Chondrocyte (in vitro differentiated cells): ENCODE measurements at regions not wholly inside any gene's neighbourhood (a gene's known extent, or its start where the extent isn't known, plus 50 kb on each side); places are given as distances from the start of the nearest gene placed in this dataset.
A peak's percentile ranks its signal among the peaks of the same experiment; 100 is the strongest.
"Not testable (repeated sequence)": the region's sequence is repeated elsewhere in the genome, so short reads cannot be mapped to it uniquely, and the experiment has no call there.

Source experiments
- DNase-seq: peaks from one replicate; pipeline ENCODE4 v3.0.0; 2021; ENCODE audit warnings: mixed read lengths, low spot score
- H3K27ac Mint-ChIP-seq: one replicate; pipeline ENCODE4 v1.8.0; 2021; ENCODE audit warnings: mild to moderate bottlenecking, moderate library complexity, mixed read lengths; ENCODE audit not compliant: unreplicated experiment
- H3K27me3 Mint-ChIP-seq: 2 replicates; pipeline ENCODE4 v1.8.0; 2021; ENCODE audit warnings: low read depth, mixed read lengths
- H3K36me3 Mint-ChIP-seq: 2 replicates; pipeline ENCODE4 v1.8.0; 2021; ENCODE audit warnings: low read depth, mixed read lengths
- H3K4me1 Mint-ChIP-seq: 2 replicates; pipeline ENCODE4 v1.8.0; 2021; ENCODE audit warnings: low read depth, mild to moderate bottlenecking, mixed read lengths
- H3K4me3 Mint-ChIP-seq: one replicate; pipeline ENCODE4 v1.8.0; 2021; ENCODE audit warnings: mild to moderate bottlenecking, moderate library complexity, mixed read lengths; ENCODE audit not compliant: unreplicated experiment
- H3K9me3 Mint-ChIP-seq: 2 replicates; pipeline ENCODE4 v1.8.0; 2021; ENCODE audit warnings: low read depth, mixed read lengths
- CTCF ChIP-seq: fragments of 200-600 bp; sonication (generic); IDR thresholded peaks from 2 replicates; pipeline ENCODE4 v1.5.0; 2021; ENCODE audit warnings: antibody characterized with exemption, mild to moderate bottlenecking, moderate library complexity

GRCh38 chr21:32930673-32931072, 95.1 kb upstream of the OLIG2 start:
- Mint-ChIP-seq H3K27ac (no peak overlapping the region), H3K9me3 (peaks cover 3% of the 10 kb centered on the region), H3K36me3 (peaks cover 2% of the 10 kb centered on the region), H3K4me1 (no peaks in the 10 kb centered on the region), H3K4me3 (no peak overlapping the region), H3K27me3 (peaks cover 3% of the 10 kb centered on the region)
- no peak for DNase-seq
- TF ChIP-seq CTCF = no peak

- not testable (repeated sequence) for H3K4me3 Mint-ChIP-seq, H3K27me3 Mint-ChIP-seq, DNase-seq, H3K36me3 Mint-ChIP-seq, H3K9me3 Mint-ChIP-seq, H3K27ac Mint-ChIP-seq, H3K4me1 Mint-ChIP-seq
These were observed 91.7 kb upstream of the OLIG2 start for GRCh38 chr21:32934068-32934467.

- no peaks in the 10 kb centered on the region for H3K4me1 Mint-ChIP-seq
- no peaks in the 10 kb centered on the region for H3K9me3 Mint-ChIP-seq
- peaks cover 2% of the 10 kb centered on the region for H3K27me3 Mint-ChIP-seq
- no peaks in the 10 kb centered on the region for H3K36me3 Mint-ChIP-seq
- no peak for DNase-seq
- no peak for TF ChIP-seq CTCF
- no peak overlapping the region for H3K27ac Mint-ChIP-seq
- H3K4me3 Mint-ChIP-seq = no peak overlapping the region
These were observed 90.9 kb upstream of the OLIG2 start for GRCh38 chr21:32934829-32935228.

GRCh38 chr21:32940079-32941014, 85.4 kb upstream of the OLIG2 start:
- peaks cover 12% of the 10 kb centered on the region for H3K27me3 Mint-ChIP-seq
- H3K27ac Mint-ChIP-seq = no peak overlapping the region
- H3K36me3 Mint-ChIP-seq = no peaks in the 10 kb centered on the region
- no peak for DNase-seq
- H3K9me3 Mint-ChIP-seq = no peaks in the 10 kb centered on the region
- H3K4me3 Mint-ChIP-seq = no peak overlapping the region
- TF ChIP-seq CTCF = peak; percentile 85
- no peaks in the 10 kb centered on the region for H3K4me1 Mint-ChIP-seq

GRCh38 chr21:32941263-32941662, 84.5 kb upstream of the OLIG2 start:
- Mint-ChIP-seq H3K4me1 (no peaks in the 10 kb centered on the region), H3K36me3 (no peaks in the 10 kb centered on the region), H3K27me3 (peaks cover 13% of the 10 kb centered on the region), H3K9me3 (no peaks in the 10 kb centered on the region), H3K27ac (no peak overlapping the region), H3K4me3 (no peak overlapping the region)
- no peak for DNase-seq
- no peak for TF ChIP-seq CTCF

GRCh38 chr21:32946654-32947053, 79.1 kb upstream of the OLIG2 start:
- H3K4me3 Mint-ChIP-seq = no peak overlapping the region
- peaks cover 29% of the 10 kb centered on the region for H3K27me3 Mint-ChIP-seq
- H3K9me3 Mint-ChIP-seq = no peaks in the 10 kb centered on the region
- H3K36me3 Mint-ChIP-seq = no peaks in the 10 kb centered on the region
- TF ChIP-seq CTCF = no peak
- DNase-seq = no peak
- H3K4me1 Mint-ChIP-seq = no peaks in the 10 kb centered on the region
- H3K27ac Mint-ChIP-seq = no peak overlapping the region
